ENCODE measurements at regions not wholly inside any gene's neighbourhood (a gene's known extent, or its start where the extent isn't known, plus 50 kb on each side); places are given as distances from the start of the nearest gene placed in this dataset.

DNA sequence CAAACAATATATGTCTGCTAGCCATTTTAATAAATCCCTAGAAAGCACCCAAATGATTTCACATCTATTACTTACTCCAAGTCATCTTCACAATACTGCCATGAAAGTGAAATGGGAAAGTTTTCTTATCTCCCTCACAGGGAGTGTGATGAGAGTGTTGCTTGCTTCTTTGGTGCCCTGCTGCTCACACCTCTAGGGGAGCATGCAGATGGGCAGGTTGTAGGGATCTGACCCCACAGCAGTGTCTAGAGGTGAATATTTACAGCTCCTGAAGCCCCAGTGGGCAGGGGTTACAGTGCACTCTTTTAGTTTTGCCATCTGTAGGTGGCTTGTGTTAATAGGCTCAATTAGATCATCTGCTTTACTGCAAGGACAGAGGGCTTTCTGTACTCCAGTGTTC lies 173.2 kb downstream of the GABRG2 start:
- Mint-ChIP-seq H3K27me3 (ENCODE audit: insufficient read depth, low read depth, poor library complexity) (peaks cover 2% of the 10 kb centered on the region), H3K36me3 (ENCODE audit: low read depth) (peaks cover 20% of the 10 kb centered on the region; the same call in 2 of the 3 replicates), H3K27ac (no peak overlapping the region), H3K9me3 (peaks cover 33% of the 10 kb centered on the region), H3K4me3 (no peak overlapping the region), H3K4me1 (no peaks in the 10 kb centered on the region)
- Histone ChIP-seq H3K27ac (ENCODE audit: low read depth) (no peak overlapping the region), H3K79me2 (replicated peaks; ENCODE audit: insufficient read depth) (no peaks in the 10 kb centered on the region), H3K4me2 (no peak overlapping the region), H4K20me1 (replicated peaks; ENCODE audit: insufficient read depth) (no peaks in the 10 kb centered on the region), H3K36me3 (ENCODE audit: insufficient read depth) (0 out of 2 replicates have a peak, but pooled peaks cover 5% of the 10 kb centered on the region), H3K4me1 (ENCODE audit: insufficient read depth) (no peaks in the 10 kb centered on the region), H3K4me3 (no peak overlapping the region), H3K27me3 (ENCODE audit: insufficient read depth) (no peaks in the 10 kb centered on the region), H2AFZ (no peak overlapping the region), H3F3A (replicated peaks; ENCODE audit: low read depth) (no peaks in the 10 kb centered on the region), H3K9me2 (ENCODE audit: insufficient read depth) (0 out of 2 replicates have a peak, but pooled peaks cover 3% of the 10 kb centered on the region)
- no peak for DNase-seq (ENCODE audit: low spot score)
- ATAC-seq: no peak
- TF ChIP-seq NANOG (IDR thresholded peaks at IDR 0.05; ENCODE audit: borderline replicate concordance) (no peak), ZNF114 (CRISPR knock-in tag; IDR thresholded peaks at IDR 0.05) (no peak), EZH2 (IDR thresholded peaks at IDR 0.05; ENCODE audit: low read depth, unreplicated experiment) (no peak), EZH2phosphoT487 (IDR thresholded peaks at IDR 0.05; ENCODE audit: unreplicated experiment) (no peak), ZNF331 (CRISPR knock-in tag; IDR thresholded peaks at IDR 0.05; ENCODE audit: low read depth) (no peak), JUNB (IDR thresholded peaks at IDR 0.05; ENCODE audit: unreplicated experiment) (no peak), CREB1 (CRISPR knock-in tag; IDR thresholded peaks at IDR 0.05; ENCODE audit: low read depth) (no peak), POLR2AphosphoS5 (IDR thresholded peaks at IDR 0.05; ENCODE audit: low read depth) (no peak), STAT1 (IDR thresholded peaks at IDR 0.05; ENCODE audit: unreplicated experiment) (no peak)
- TF ChIP-seq, protein P1, sequence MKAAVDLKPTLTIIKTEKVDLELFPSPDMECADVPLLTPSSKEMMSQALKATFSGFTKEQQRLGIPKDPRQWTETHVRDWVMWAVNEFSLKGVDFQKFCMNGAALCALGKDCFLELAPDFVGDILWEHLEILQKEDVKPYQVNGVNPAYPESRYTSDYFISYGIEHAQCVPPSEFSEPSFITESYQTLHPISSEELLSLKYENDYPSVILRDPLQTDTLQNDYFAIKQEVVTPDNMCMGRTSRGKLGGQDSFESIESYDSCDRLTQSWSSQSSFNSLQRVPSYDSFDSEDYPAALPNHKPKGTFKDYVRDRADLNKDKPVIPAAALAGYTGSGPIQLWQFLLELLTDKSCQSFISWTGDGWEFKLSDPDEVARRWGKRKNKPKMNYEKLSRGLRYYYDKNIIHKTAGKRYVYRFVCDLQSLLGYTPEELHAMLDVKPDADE (IDR thresholded peaks at IDR 0.05): no peak
- TF ChIP-seq, protein P2, sequence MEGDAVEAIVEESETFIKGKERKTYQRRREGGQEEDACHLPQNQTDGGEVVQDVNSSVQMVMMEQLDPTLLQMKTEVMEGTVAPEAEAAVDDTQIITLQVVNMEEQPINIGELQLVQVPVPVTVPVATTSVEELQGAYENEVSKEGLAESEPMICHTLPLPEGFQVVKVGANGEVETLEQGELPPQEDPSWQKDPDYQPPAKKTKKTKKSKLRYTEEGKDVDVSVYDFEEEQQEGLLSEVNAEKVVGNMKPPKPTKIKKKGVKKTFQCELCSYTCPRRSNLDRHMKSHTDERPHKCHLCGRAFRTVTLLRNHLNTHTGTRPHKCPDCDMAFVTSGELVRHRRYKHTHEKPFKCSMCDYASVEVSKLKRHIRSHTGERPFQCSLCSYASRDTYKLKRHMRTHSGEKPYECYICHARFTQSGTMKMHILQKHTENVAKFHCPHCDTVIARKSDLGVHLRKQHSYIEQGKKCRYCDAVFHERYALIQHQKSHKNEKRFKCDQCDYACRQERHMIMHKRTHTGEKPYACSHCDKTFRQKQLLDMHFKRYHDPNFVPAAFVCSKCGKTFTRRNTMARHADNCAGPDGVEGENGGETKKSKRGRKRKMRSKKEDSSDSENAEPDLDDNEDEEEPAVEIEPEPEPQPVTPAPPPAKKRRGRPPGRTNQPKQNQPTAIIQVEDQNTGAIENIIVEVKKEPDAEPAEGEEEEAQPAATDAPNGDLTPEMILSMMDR (conservative IDR thresholded peaks at IDR 0.05; ENCODE audit: low read depth in 2 of 2): no peak
- TF ChIP-seq, protein P3, sequence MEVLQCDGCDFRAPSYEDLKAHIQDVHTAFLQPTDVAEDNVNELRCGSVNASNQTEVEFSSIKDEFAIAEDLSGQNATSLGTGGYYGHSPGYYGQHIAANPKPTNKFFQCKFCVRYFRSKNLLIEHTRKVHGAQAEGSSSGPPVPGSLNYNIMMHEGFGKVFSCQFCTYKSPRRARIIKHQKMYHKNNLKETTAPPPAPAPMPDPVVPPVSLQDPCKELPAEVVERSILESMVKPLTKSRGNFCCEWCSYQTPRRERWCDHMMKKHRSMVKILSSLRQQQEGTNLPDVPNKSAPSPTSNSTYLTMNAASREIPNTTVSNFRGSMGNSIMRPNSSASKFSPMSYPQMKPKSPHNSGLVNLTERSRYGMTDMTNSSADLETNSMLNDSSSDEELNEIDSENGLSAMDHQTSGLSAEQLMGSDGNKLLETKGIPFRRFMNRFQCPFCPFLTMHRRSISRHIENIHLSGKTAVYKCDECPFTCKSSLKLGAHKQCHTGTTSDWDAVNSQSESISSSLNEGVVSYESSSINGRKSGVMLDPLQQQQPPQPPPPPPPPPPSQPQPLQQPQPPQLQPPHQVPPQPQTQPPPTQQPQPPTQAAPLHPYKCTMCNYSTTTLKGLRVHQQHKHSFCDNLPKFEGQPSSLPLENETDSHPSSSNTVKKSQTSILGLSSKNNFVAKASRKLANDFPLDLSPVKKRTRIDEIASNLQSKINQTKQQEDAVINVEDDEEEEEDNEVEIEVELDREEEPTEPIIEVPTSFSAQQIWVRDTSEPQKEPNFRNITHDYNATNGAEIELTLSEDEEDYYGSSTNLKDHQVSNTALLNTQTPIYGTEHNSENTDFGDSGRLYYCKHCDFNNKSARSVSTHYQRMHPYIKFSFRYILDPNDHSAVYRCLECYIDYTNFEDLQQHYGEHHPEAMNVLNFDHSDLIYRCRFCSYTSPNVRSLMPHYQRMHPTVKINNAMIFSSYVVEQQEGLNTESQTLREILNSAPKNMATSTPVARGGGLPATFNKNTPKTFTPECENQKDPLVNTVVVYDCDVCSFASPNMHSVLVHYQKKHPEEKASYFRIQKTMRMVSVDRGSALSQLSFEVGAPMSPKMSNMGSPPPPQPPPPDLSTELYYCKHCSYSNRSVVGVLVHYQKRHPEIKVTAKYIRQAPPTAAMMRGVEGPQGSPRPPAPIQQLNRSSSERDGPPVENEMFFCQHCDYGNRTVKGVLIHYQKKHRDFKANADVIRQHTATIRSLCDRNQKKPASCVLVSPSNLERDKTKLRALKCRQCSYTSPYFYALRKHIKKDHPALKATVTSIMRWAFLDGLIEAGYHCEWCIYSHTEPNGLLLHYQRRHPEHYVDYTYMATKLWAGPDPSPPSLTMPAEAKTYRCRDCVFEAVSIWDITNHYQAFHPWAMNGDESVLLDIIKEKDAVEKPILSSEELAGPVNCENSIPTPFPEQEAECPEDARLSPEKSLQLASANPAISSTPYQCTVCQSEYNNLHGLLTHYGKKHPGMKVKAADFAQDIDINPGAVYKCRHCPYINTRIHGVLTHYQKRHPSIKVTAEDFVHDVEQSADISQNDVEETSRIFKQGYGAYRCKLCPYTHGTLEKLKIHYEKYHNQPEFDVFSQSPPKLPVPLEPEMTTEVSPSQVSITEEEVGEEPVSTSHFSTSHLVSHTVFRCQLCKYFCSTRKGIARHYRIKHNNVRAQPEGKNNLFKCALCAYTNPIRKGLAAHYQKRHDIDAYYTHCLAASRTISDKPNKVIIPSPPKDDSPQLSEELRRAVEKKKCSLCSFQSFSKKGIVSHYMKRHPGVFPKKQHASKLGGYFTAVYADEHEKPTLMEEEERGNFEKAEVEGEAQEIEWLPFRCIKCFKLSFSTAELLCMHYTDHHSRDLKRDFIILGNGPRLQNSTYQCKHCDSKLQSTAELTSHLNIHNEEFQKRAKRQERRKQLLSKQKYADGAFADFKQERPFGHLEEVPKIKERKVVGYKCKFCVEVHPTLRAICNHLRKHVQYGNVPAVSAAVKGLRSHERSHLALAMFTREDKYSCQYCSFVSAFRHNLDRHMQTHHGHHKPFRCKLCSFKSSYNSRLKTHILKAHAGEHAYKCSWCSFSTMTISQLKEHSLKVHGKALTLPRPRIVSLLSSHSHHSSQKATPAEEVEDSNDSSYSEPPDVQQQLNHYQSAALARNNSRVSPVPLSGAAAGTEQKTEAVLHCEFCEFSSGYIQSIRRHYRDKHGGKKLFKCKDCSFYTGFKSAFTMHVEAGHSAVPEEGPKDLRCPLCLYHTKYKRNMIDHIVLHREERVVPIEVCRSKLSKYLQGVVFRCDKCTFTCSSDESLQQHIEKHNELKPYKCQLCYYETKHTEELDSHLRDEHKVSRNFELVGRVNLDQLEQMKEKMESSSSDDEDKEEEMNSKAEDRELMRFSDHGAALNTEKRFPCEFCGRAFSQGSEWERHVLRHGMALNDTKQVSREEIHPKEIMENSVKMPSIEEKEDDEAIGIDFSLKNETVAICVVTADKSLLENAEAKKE (CRISPR knock-in tag; IDR thresholded peaks at IDR 0.05): no peak
- TF ChIP-seq, protein P4, sequence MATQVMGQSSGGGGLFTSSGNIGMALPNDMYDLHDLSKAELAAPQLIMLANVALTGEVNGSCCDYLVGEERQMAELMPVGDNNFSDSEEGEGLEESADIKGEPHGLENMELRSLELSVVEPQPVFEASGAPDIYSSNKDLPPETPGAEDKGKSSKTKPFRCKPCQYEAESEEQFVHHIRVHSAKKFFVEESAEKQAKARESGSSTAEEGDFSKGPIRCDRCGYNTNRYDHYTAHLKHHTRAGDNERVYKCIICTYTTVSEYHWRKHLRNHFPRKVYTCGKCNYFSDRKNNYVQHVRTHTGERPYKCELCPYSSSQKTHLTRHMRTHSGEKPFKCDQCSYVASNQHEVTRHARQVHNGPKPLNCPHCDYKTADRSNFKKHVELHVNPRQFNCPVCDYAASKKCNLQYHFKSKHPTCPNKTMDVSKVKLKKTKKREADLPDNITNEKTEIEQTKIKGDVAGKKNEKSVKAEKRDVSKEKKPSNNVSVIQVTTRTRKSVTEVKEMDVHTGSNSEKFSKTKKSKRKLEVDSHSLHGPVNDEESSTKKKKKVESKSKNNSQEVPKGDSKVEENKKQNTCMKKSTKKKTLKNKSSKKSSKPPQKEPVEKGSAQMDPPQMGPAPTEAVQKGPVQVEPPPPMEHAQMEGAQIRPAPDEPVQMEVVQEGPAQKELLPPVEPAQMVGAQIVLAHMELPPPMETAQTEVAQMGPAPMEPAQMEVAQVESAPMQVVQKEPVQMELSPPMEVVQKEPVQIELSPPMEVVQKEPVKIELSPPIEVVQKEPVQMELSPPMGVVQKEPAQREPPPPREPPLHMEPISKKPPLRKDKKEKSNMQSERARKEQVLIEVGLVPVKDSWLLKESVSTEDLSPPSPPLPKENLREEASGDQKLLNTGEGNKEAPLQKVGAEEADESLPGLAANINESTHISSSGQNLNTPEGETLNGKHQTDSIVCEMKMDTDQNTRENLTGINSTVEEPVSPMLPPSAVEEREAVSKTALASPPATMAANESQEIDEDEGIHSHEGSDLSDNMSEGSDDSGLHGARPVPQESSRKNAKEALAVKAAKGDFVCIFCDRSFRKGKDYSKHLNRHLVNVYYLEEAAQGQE (IDR thresholded peaks at IDR 0.05; ENCODE audit: unreplicated experiment): no peak

Measured in GM23338 (cell line).